OCI-LY7 (cell line): ENCODE measurements at regions not wholly inside any gene's neighbourhood (a gene's known extent, or its start where the extent isn't known, plus 50 kb on each side); places are given as distances from the start of the nearest gene placed in this dataset.

Experiments
- EZH2phosphoT487 ChIP-seq: fragments of 200-600 bp; sonication (generic); IDR thresholded peaks from 2 replicates; pipeline ENCODE4 v1.6.1; 2018; ENCODE audit warnings: low read depth, borderline replicate concordance, mild to moderate bottlenecking, mixed run types, antibody characterized with exemption, low read length, moderate library complexity, mixed read lengths
- TF ChIP-seq, protein P1 (sequence below): fragments of 200-600 bp; sonication (generic); conservative IDR thresholded peaks from 2 replicates; pipeline ENCODE4 v1.5.1; 2014; ENCODE audit warnings: mild to moderate bottlenecking, antibody characterized with exemption, low read length, moderate library complexity, mixed read lengths

- TF ChIP-seq, protein P1, sequence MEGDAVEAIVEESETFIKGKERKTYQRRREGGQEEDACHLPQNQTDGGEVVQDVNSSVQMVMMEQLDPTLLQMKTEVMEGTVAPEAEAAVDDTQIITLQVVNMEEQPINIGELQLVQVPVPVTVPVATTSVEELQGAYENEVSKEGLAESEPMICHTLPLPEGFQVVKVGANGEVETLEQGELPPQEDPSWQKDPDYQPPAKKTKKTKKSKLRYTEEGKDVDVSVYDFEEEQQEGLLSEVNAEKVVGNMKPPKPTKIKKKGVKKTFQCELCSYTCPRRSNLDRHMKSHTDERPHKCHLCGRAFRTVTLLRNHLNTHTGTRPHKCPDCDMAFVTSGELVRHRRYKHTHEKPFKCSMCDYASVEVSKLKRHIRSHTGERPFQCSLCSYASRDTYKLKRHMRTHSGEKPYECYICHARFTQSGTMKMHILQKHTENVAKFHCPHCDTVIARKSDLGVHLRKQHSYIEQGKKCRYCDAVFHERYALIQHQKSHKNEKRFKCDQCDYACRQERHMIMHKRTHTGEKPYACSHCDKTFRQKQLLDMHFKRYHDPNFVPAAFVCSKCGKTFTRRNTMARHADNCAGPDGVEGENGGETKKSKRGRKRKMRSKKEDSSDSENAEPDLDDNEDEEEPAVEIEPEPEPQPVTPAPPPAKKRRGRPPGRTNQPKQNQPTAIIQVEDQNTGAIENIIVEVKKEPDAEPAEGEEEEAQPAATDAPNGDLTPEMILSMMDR = no peak
- no peak for TF ChIP-seq EZH2phosphoT487
Observed at GRCh38 chr6:22765015-22765414, 195.6 kb downstream of the HDGFL1 start.
